GM12878 (cell line): ENCODE measurements at regions not wholly inside any gene's neighbourhood (a gene's known extent, or its start where the extent isn't known, plus 50 kb on each side); places are given as distances from the start of the nearest gene placed in this dataset.

ENCODE experiments used
- ATAC-seq: fragments of 200-7000 bp; cut with Tn5 transposase; 3 replicates; pipeline ENCODE4 v1.9.1; 2020; ENCODE audit warnings: mild to moderate bottlenecking, moderate library complexity
- BruUV-seq: library from RNA; stranded (reverse); fragments of 400-500 nt; replicated peaks from 2 replicates; lab custom pipeline; 2021; lab: Mats Ljungman, UMichigan
- CTCF ChIA-PET: fragments of 300-600 bp; sonication (Branson Sonifier 250); formaldehyde crosslinking; extraction: SDS; loops from one replicate; lab custom pipeline; 2021; ENCODE audit warnings: inconsistent platforms; lab: Yijun Ruan, JAX
- POLR2A ChIA-PET: fragments of 350-600 bp; formaldehyde crosslinking; extraction: SDS; loops from one replicate; lab custom pipeline; 2021; ENCODE audit warnings: inconsistent platforms; lab: Charles Lee
- RAD21 ChIA-PET: fragments of 300-600 bp; sonication (Branson Sonifier 250); formaldehyde crosslinking; loops from one replicate; lab custom pipeline; 2023; ENCODE audit warnings: antibody characterized with exemption; ENCODE audit not compliant: unreplicated experiment; lab: Charles Lee
- SMC1A ChIA-PET: fragments of 300-600 bp; sonication (Branson Sonifier 250); formaldehyde crosslinking; loops from one replicate; lab custom pipeline; 2023; ENCODE audit not compliant: unreplicated experiment, uncharacterized antibody; lab: Charles Lee
- DNase-seq: peaks from one replicate; pipeline ENCODE4 v3.0.0-alpha.2; 2011; ENCODE audit warnings: low read depth, low spot score
- FAIRE-seq: peaks from 3 replicates; lab custom pipeline; 2011; peaks lifted over from hg19 to GRCh38; lab: Jason Lieb, UNC
- H2AFZ ChIP-seq: 2 replicates; pipeline ENCODE4 v1.6.0; 2011; ENCODE audit warnings: low read depth, low read length, control low read depth; ENCODE audit not compliant: control insufficient read depth
- H3K27ac ChIP-seq: 2 replicates; pipeline ENCODE4 v1.5.1; 2011; ENCODE audit warnings: control low read depth; ENCODE audit not compliant: control insufficient read depth, insufficient read depth
- H3K27me3 ChIP-seq, 2 experiments: replicated peaks in 1 of 2; 2 replicates each; pipeline versions ENCODE4 v1.6.0 to v1.6.1; 2011; ENCODE audit warnings: low read length in 1 of 2; ENCODE audit not compliant: control insufficient read depth in 2 of 2, insufficient read depth in 2 of 2
- H3K36me3 ChIP-seq, 2 experiments: 2 replicates each; pipeline ENCODE4 v1.5.1; 2011; ENCODE audit warnings: low read length in 1 of 2; ENCODE audit not compliant: control insufficient read depth in 2 of 2, insufficient read depth in 2 of 2
- H3K4me1 ChIP-seq: 2 replicates; pipeline ENCODE4 v1.6.1; 2011; ENCODE audit warnings: mild to moderate bottlenecking, low read length, moderate library complexity, mixed read lengths; ENCODE audit not compliant: control insufficient read depth, insufficient read depth
- H3K4me2 ChIP-seq: 2 replicates; pipeline ENCODE4 v1.6.0; 2011; ENCODE audit warnings: control low read depth; ENCODE audit not compliant: control insufficient read depth, insufficient read depth
- H3K4me3 ChIP-seq: fragments of 200-600 bp; sonication (generic); 2 replicates; pipeline ENCODE4 v1.5.1; 2016
- H3K79me2 ChIP-seq: 2 replicates; pipeline ENCODE4 v1.6.0; 2011; ENCODE audit warnings: low read length; ENCODE audit not compliant: control insufficient read depth, insufficient read depth
- H3K9ac ChIP-seq: 2 replicates; pipeline ENCODE4 v1.8.0; 2011; ENCODE audit warnings: low read length, control low read depth, mixed read lengths; ENCODE audit not compliant: control insufficient read depth, insufficient read depth
- H3K9me3 ChIP-seq: replicated peaks from 3 replicates; pipeline ENCODE4 v1.5.1; 2011; ENCODE audit warnings: mild to moderate bottlenecking, low read length; ENCODE audit not compliant: control insufficient read depth, insufficient read depth
- H4K20me1 ChIP-seq: 2 replicates; pipeline ENCODE4 v1.6.0; 2011; ENCODE audit not compliant: control insufficient read depth, insufficient read depth
- CHD1 ChIP-seq: IDR thresholded peaks from 2 replicates; pipeline ENCODE4 v1.6.1; 2012; ENCODE audit warnings: low read depth, low read length, improper control_type of control experiment
- FOXM1 ChIP-seq: IDR thresholded peaks from 2 replicates; pipeline ENCODE4 v1.6.1; 2012; ENCODE audit warnings: low read depth, mild to moderate bottlenecking, inconsistent platforms, low read length, moderate library complexity
- GATAD2B ChIP-seq: fragments of 450-650 bp; conservative IDR thresholded peaks from 2 replicates; pipeline ENCODE4 v1.6.1; 2017; ENCODE audit warnings: low read depth, mild to moderate bottlenecking, moderate library complexity
- IRF4 ChIP-seq: IDR thresholded peaks from 2 replicates; pipeline ENCODE4 v1.6.1; 2011; ENCODE audit warnings: low read depth, low read length
- NBN ChIP-seq: fragments of 450-650 bp; IDR thresholded peaks from 2 replicates; pipeline ENCODE4 v1.6.1; 2016
- PAX5 ChIP-seq: IDR thresholded peaks from 2 replicates; pipeline ENCODE4 v1.6.1; 2011; ENCODE audit warnings: low read depth, low read length, borderline replicate concordance
- PBX3 ChIP-seq: IDR thresholded peaks from 2 replicates; pipeline ENCODE4 v1.6.1; 2011; ENCODE audit warnings: mild to moderate bottlenecking, low read depth, low read length, moderate library complexity; ENCODE audit not compliant: insufficient replicate concordance
- POU2F2 ChIP-seq: IDR thresholded peaks from 3 replicates; pipeline ENCODE4 v1.6.1; 2011; ENCODE audit warnings: low read depth, mild to moderate bottlenecking, low read length, borderline replicate concordance
- SMARCA5 ChIP-seq: fragments of 450-650 bp; IDR thresholded peaks from 2 replicates; pipeline ENCODE4 v1.6.1; 2017; ENCODE audit warnings: mild to moderate bottlenecking
- SP1 ChIP-seq: IDR thresholded peaks from one replicate; pipeline ENCODE4 v1.6.1; 2011; ENCODE audit warnings: low read depth, low read length
- WRNIP1 ChIP-seq: IDR thresholded peaks from 2 replicates; pipeline ENCODE4 v1.6.1; 2011; ENCODE audit warnings: low read depth, low read length, improper control_type of control experiment, borderline replicate concordance
- YY1 ChIP-seq: IDR thresholded peaks from 2 replicates; pipeline ENCODE4 v1.6.1; 2011; ENCODE audit warnings: low read depth, mild to moderate bottlenecking, low read length
- WGBS: methylation state at CpG from one replicate; pipeline ENCODE4 v1.1.6; 2016; ENCODE audit warnings: low lambda C conversion rate; ENCODE audit not compliant: insufficient replicate concordance, insufficient coverage; ENCODE audit errors: missing lambda C conversion rate; 5-methylcytosine and 5-hydroxymethylcytosine counted together
- in situ Hi-C: fragments of 300-500 bp; cut with MboI; formaldehyde crosslinking; loops from 9 replicates; pipeline ENCODE4 v1.14.3; 2018; ENCODE audit warnings: mixed read lengths
- intact Hi-C: fragments of 100-400 bp; cut with micrococcal nuclease; formaldehyde crosslinking; loops from one replicate; pipeline ENCODE4 v1.14.2; 2022; ENCODE audit not compliant: unreplicated experiment
- TF ChIP-seq, protein P1 (sequence below): fragments of 150-350 bp; IDR thresholded peaks from 2 replicates; pipeline ENCODE4 v1.6.1; 2014; ENCODE audit warnings: mild to moderate bottlenecking, low read depth, low read length

- ChIA-PET SMC1A (no interaction called here), POLR2A (no interaction called here), RAD21 (no interaction called here), CTCF (interaction anchor here (2.6 kb wide), 1 partner anchor 20 kb away, joined by 10 read pairs; no protein-coding TSS in a partner anchor)
- Histone ChIP-seq H3K4me1 (no peaks in the 10 kb centered on the region), H3K4me2 (no peak overlapping the region), H4K20me1 (no peaks in the 10 kb centered on the region), H3K4me3 (no peak overlapping the region), H3K27ac (no peak overlapping the region), H2AFZ (no peak overlapping the region), H3K27me3 (no peaks in the 10 kb centered on the region), H3K36me3 (no peaks in the 10 kb centered on the region), H3K79me2 (no peaks in the 10 kb centered on the region), H3K9ac (no peak overlapping the region), H3K9me3 (no peaks in the 10 kb centered on the region)
- intact Hi-C loops (no loop called here), in situ Hi-C loops (no loop called here)
- TF ChIP-seq GATAD2B (no peak), PAX5 (no peak), NBN (no peak), WRNIP1 (no peak), PBX3 (no peak), SP1 (no peak), POU2F2 (no peak), FOXM1 (no peak), YY1 (no peak), SMARCA5 (no peak), CHD1 (no peak), IRF4 (no peak)
- TF ChIP-seq, protein P1, sequence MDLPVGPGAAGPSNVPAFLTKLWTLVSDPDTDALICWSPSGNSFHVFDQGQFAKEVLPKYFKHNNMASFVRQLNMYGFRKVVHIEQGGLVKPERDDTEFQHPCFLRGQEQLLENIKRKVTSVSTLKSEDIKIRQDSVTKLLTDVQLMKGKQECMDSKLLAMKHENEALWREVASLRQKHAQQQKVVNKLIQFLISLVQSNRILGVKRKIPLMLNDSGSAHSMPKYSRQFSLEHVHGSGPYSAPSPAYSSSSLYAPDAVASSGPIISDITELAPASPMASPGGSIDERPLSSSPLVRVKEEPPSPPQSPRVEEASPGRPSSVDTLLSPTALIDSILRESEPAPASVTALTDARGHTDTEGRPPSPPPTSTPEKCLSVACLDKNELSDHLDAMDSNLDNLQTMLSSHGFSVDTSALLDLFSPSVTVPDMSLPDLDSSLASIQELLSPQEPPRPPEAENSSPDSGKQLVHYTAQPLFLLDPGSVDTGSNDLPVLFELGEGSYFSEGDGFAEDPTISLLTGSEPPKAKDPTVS, result no peak
- BruUV-seq, result no TSS peak
- DNase-seq (no peak), FAIRE-seq (no peak), ATAC-seq (no peak)
- 40% methylated on average over 9 of the region's 9 CpGs for WGBS
Observed at GRCh38 chr17:71440513-71440912, 680.3 kb upstream of the SOX9 start.
